ENCODE measurements at regions not wholly inside any gene's neighbourhood (a gene's known extent, or its start where the extent isn't known, plus 50 kb on each side); places are given as distances from the start of the nearest gene placed in this dataset.

DNA sequence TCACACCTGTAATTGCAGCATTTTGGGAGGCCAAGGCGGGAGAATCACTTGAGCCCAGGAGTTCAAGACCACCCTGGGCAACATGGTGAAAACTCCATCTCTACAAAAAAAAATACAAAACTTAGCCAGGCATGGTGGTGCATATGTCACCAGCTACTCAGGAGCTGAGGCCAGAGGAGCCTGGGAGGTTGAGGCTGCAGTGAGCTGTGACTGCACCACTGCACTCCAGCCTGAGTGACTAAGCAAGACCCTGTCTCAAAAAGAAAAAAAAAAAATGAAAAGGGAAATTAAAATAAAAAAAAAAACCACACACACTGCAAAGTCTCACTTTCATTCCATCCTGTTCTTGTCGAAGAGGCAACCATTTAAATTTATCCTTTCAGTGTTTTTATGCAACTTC lies 100.8 kb upstream of the PIAS1 start:
- ChIA-PET POLR2A (ENCODE audit: unreplicated experiment) (no interaction called here), CTCF (no interaction called here)
- H3K4me2 ChIP-seq = no peak overlapping the region
- H4K20me1 ChIP-seq (ENCODE audit: insufficient read depth) = no peaks in the 10 kb centered on the region
- H3K9me2 ChIP-seq (ENCODE audit: insufficient read depth) = no peaks in the 10 kb centered on the region
- H3K27me3 ChIP-seq (ENCODE audit: insufficient read depth, low read depth) = no peaks in the 10 kb centered on the region
- intact Hi-C loops (cut with micrococcal nuclease; ENCODE audit: unreplicated experiment) = no loop called here
- no peaks in the 10 kb centered on the region for H3F3A ChIP-seq (ENCODE audit: insufficient read depth, low read depth)
- no peaks in the 10 kb centered on the region for H3K4me1 ChIP-seq (replicated peaks; ENCODE audit: insufficient read depth)
- no peaks in the 10 kb centered on the region for H3K79me2 ChIP-seq (ENCODE audit: low read depth)
- TF ChIP-seq, protein P1, sequence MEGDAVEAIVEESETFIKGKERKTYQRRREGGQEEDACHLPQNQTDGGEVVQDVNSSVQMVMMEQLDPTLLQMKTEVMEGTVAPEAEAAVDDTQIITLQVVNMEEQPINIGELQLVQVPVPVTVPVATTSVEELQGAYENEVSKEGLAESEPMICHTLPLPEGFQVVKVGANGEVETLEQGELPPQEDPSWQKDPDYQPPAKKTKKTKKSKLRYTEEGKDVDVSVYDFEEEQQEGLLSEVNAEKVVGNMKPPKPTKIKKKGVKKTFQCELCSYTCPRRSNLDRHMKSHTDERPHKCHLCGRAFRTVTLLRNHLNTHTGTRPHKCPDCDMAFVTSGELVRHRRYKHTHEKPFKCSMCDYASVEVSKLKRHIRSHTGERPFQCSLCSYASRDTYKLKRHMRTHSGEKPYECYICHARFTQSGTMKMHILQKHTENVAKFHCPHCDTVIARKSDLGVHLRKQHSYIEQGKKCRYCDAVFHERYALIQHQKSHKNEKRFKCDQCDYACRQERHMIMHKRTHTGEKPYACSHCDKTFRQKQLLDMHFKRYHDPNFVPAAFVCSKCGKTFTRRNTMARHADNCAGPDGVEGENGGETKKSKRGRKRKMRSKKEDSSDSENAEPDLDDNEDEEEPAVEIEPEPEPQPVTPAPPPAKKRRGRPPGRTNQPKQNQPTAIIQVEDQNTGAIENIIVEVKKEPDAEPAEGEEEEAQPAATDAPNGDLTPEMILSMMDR (conservative IDR thresholded peaks at IDR 0.05) = no peak
- TF ChIP-seq EZH2 (IDR thresholded peaks at IDR 0.05; ENCODE audit: low read depth) = no peak
- H3K9me3 ChIP-seq (ENCODE audit: insufficient read depth, low read depth) = no peaks in the 10 kb centered on the region
- H3K4me3 ChIP-seq = no peak overlapping the region
- H3K36me3 ChIP-seq (ENCODE audit: low read depth) = no peaks in the 10 kb centered on the region
- no TSS peak for BruUV-seq (replicated peaks)
- no peak overlapping the region for H3K27ac ChIP-seq
- H2AFZ ChIP-seq = no peak overlapping the region
- DNase-seq = no peak

DNA sequence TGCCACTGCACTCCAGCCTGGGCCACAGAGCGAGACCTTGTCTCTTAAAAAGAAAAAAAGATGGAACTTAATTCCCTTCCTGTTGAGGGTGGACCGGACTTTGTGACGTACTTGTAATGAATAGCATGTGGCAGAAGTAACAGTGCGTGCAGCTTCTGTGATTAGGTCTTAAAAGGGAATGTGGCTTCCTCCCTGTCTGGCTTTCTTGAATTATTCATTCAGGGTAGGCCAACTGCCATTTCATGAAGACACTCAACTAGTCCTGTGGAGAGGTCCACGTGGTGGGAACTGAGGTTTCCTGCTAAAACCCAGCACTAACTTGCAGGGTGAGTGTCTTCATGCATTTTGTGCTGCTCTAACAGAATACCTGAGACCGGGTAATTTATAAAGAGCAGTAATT lies 98.9 kb upstream of the PIAS1 start:
- Histone ChIP-seq H3K27me3 (ENCODE audit: insufficient read depth, low read depth) (no peaks in the 10 kb centered on the region), H3K4me2 (no peak overlapping the region), H3K27ac (no peak overlapping the region), H3K9me2 (ENCODE audit: insufficient read depth) (no peaks in the 10 kb centered on the region), H3K79me2 (ENCODE audit: low read depth) (no peaks in the 10 kb centered on the region), H3K9me3 (ENCODE audit: insufficient read depth, low read depth) (no peaks in the 10 kb centered on the region), H2AFZ (no peak overlapping the region), H3F3A (ENCODE audit: insufficient read depth, low read depth) (no peaks in the 10 kb centered on the region), H3K36me3 (ENCODE audit: low read depth) (no peaks in the 10 kb centered on the region), H3K4me1 (replicated peaks; ENCODE audit: insufficient read depth) (no peaks in the 10 kb centered on the region), H3K4me3 (no peak overlapping the region), H4K20me1 (ENCODE audit: insufficient read depth) (no peaks in the 10 kb centered on the region)
- TF ChIP-seq, protein P1 (conservative IDR thresholded peaks at IDR 0.05) = no peak
- TF ChIP-seq EZH2 (IDR thresholded peaks at IDR 0.05; ENCODE audit: low read depth) = no peak
- no peak for DNase-seq
- BruUV-seq (replicated peaks) = no TSS peak
- intact Hi-C loops (cut with micrococcal nuclease; ENCODE audit: unreplicated experiment) = no loop called here
- ChIA-PET CTCF (no interaction called here), POLR2A (ENCODE audit: unreplicated experiment) (no interaction called here)

DNA sequence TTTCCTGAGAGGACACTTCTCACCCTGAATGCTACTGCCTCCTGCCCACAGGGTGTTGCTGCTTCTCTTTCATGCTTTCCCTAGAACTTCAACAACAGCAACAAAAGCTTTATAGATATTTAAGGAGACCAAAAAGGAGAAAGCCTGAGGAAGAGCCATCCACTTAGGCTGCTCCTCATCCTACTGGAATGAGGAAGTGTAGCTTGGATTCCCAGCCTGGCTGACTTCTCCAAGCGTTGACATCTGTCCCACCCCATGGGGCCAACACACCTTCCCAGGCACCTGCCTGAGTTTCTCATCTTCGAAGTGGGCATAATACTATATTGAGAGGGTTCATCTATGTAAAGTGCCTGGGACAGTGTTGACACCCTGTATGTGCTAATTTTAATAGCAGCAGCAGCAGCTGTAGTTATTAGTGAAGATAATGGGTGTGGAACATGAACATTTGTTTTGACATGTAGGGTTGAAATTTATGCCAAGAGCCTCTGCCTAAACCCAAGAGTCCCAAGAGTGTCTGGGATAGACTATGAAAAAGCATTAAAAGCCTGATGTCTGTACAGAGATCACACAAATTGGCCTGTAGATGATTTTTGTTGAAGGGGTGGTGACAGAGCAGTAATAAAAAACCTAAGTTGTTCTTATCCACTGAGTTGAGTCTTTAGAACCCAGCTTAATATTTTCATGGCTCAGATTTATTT lies 96.5 kb upstream of the PIAS1 start:
- no peak for TF ChIP-seq EZH2 (IDR thresholded peaks at IDR 0.05; ENCODE audit: low read depth)
- TF ChIP-seq, protein P1 (conservative IDR thresholded peaks at IDR 0.05) = no peak
- DNase-seq = no peak
- Histone ChIP-seq H3F3A (ENCODE audit: insufficient read depth, low read depth) (no peaks in the 10 kb centered on the region), H2AFZ (no peak overlapping the region), H3K27me3 (ENCODE audit: insufficient read depth, low read depth) (no peaks in the 10 kb centered on the region), H3K36me3 (ENCODE audit: low read depth) (no peaks in the 10 kb centered on the region), H4K20me1 (ENCODE audit: insufficient read depth) (no peaks in the 10 kb centered on the region), H3K4me2 (no peak overlapping the region), H3K4me3 (no peak overlapping the region), H3K9me2 (ENCODE audit: insufficient read depth) (no peaks in the 10 kb centered on the region), H3K9me3 (ENCODE audit: insufficient read depth, low read depth) (no peaks in the 10 kb centered on the region), H3K27ac (no peak overlapping the region), H3K4me1 (replicated peaks; ENCODE audit: insufficient read depth) (peaks cover 15% of the 10 kb centered on the region), H3K79me2 (ENCODE audit: low read depth) (no peaks in the 10 kb centered on the region)
- BruUV-seq (replicated peaks) = no TSS peak
- intact Hi-C loops (cut with micrococcal nuclease; ENCODE audit: unreplicated experiment) = no loop called here
- ChIA-PET POLR2A (ENCODE audit: unreplicated experiment) (interaction anchor here (0.6 kb wide), 1 partner anchor 16 kb away, joined by 4 read pairs; no protein-coding TSS in a partner anchor), CTCF (no interaction called here)
